Mucosa of rectum (tissue), 2 donors: ENCODE measurements at regions not wholly inside any gene's neighbourhood (a gene's known extent, or its start where the extent isn't known, plus 50 kb on each side); places are given as distances from the start of the nearest gene placed in this dataset.

Source experiments
- H3K27ac ChIP-seq, 2 donors: one replicate each; pipeline ENCODE4 v1.7.0; 2013; ENCODE audit warnings: inconsistent platforms in 2 of 2, low read depth in 2 of 2, low read length in 2 of 2
- H3K27me3 ChIP-seq, 2 donors: one replicate each; pipeline ENCODE4 v1.7.0; 2013; ENCODE audit warnings: low read length in 2 of 2; ENCODE audit not compliant: control insufficient read depth in 2 of 2, insufficient read depth in 2 of 2
- H3K36me3 ChIP-seq, 2 donors: one replicate each; pipeline ENCODE4 v1.7.0; 2013; ENCODE audit warnings: low read length in 2 of 2; ENCODE audit not compliant: control insufficient read depth in 2 of 2, insufficient read depth in 2 of 2
- H3K4me1 ChIP-seq, 2 donors: one replicate each; pipeline ENCODE4 v1.7.0; 2013; ENCODE audit warnings: low read length in 2 of 2, mild to moderate bottlenecking in 1 of 2; ENCODE audit not compliant: control insufficient read depth in 2 of 2, insufficient read depth in 2 of 2
- H3K4me3 ChIP-seq, 2 donors: one replicate each; pipeline ENCODE4 v1.7.0; 2013; ENCODE audit warnings: low read length in 2 of 2
- H3K9ac ChIP-seq, 2 donors: one replicate each; pipeline ENCODE4 v1.7.0; 2013; ENCODE audit warnings: low read length in 2 of 2, low read depth in 1 of 2, mild to moderate bottlenecking in 1 of 2
- H3K9me3 ChIP-seq, 2 donors: one replicate each; pipeline ENCODE4 v1.7.0; 2013; ENCODE audit warnings: low read length in 2 of 2; ENCODE audit not compliant: control insufficient read depth in 2 of 2
- donor health status: healthy.
- donor health status: Normal muscosa, but diverticular disease.

- H3K36me3 ChIP-seq = no peaks in the 10 kb centered on the region
- H3K4me3 ChIP-seq = no peak overlapping the region
- H3K4me1 ChIP-seq = no peaks in the 10 kb centered on the region
- peaks cover 0 to 3% of the 10 kb centered on the region in 2 donors for H3K9me3 ChIP-seq
- no peak overlapping the region for H3K27ac ChIP-seq
- H3K9ac ChIP-seq = no peak overlapping the region
- H3K27me3 ChIP-seq = peaks cover 0 to 3% of the 10 kb centered on the region in 2 donors
Measured at GRCh38 chr16:85187447-85187846, 75.2 kb upstream of the CIBAR2 start.

DNA sequence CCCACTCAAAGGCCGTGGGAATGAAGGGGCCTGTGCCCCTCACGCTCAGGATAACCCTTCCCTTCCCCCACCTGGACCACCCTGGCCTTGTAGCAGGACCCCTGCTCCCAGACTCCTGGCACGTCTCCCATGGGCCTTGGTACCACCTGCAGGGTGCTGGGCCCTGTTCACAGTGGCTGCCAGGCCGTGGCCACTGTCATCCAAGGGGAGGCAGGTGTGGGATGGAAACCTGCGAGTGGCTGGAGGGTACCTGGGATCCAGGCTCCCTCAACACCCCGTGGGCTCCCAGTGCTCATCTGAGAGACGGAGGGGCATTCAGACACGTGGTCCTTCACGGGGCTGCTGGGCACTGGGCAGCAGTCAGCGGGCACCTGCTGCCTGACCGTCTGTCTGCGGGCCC, 75.6 kb upstream of the CIBAR2 start:
- Histone ChIP-seq H3K27me3 (peaks cover 0 to under 1% of the 10 kb centered on the region in 2 donors), H3K4me3 (no peak overlapping the region), H3K36me3 (no peaks in the 10 kb centered on the region), H3K4me1 (no peaks in the 10 kb centered on the region), H3K9ac (no peak overlapping the region), H3K9me3 (peaks cover 0 to 3% of the 10 kb centered on the region in 2 donors), H3K27ac (no peak overlapping the region)

DNA sequence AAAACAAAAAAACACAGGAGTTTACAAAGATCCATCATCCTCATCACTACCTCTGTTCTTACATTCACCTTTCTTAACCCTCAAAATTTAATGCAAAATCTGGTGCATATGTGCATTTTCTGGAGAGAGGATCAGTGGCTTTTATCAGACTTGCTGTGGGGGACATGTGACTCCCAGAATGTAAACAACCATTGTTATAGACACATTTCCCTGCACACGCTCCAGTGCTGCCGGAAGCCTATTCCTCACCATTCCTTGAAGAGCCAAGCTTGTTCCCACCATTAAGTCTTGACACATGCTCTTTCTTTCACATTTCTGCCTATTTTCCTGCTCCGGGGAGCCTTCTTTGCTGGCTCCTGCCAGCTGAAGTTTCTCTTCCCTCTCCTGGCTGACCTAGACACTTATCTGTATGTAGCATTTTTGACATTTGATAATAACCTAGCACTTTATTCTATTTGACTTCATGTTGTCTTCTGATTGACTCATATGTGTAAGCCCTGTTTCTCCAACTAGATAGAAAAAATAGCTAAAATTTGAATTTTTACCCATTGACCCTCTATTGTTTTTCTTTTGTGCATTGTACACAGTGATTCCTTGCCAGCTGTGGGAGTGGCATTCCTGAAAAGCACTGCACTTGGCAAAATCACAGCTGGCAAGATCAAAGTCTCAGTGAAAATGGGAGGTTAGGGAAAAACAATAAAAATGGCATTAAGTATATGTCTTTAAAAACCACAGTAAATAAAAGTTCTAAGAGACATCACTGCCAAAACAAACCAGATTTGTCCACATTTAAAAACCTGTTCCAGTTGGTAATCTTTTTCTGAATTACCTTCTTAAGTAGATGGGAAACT, 76.8 kb upstream of the CIBAR2 start:
- no peak overlapping the region for H3K4me3 ChIP-seq
- H3K9me3 ChIP-seq = peaks cover 0 to 3% of the 10 kb centered on the region in 2 donors
- no peak overlapping the region for H3K27ac ChIP-seq
- no peaks in the 10 kb centered on the region for H3K4me1 ChIP-seq
- H3K36me3 ChIP-seq = no peaks in the 10 kb centered on the region
- no peak overlapping the region for H3K9ac ChIP-seq
- no peaks in the 10 kb centered on the region for H3K27me3 ChIP-seq

- no peaks in the 10 kb centered on the region for H3K4me1 ChIP-seq
- H3K36me3 ChIP-seq = no peaks in the 10 kb centered on the region
- no peak overlapping the region for H3K9ac ChIP-seq
- H3K27me3 ChIP-seq = no peaks in the 10 kb centered on the region
- no peak overlapping the region for H3K4me3 ChIP-seq
- no peaks in the 10 kb centered on the region for H3K9me3 ChIP-seq
- no peak overlapping the region for H3K27ac ChIP-seq
Measured at GRCh38 chr16:85190572-85190971, 78.3 kb upstream of the CIBAR2 start.

DNA sequence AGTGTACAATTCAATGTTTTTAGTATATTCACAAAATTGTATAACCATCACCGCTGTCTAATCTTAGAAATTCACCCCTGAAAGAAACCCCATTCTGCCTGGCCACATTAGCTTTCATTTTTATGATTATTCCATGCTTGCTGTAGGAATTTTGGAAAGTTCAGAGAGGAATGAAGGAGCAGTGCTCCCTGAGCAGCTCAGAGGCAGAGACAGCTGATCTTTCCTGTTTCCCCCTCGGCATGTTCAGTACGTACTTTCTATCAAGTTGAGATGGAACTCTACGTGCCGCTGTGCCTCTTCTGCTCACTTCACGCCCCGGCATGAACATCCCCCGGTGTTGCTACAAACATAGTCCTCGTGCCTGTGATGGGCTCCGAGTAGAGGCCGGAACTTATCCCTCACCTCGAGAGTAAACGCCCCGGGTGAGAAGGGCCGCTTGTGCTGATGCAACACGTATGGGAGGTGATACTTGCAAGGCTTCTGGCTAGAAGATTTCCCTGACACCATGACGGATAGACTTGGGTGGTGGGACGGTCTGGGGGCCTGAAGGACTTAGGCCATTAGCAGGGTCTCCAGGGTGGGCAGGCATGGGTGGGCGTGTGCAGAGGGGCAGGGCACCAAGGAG, 79.2 kb upstream of the CIBAR2 start:
- Histone ChIP-seq H3K9me3 (no peaks in the 10 kb centered on the region), H3K4me3 (no peak overlapping the region), H3K9ac (no peak overlapping the region), H3K4me1 (no peaks in the 10 kb centered on the region), H3K27ac (no peak overlapping the region), H3K27me3 (no peaks in the 10 kb centered on the region), H3K36me3 (no peaks in the 10 kb centered on the region)

DNA sequence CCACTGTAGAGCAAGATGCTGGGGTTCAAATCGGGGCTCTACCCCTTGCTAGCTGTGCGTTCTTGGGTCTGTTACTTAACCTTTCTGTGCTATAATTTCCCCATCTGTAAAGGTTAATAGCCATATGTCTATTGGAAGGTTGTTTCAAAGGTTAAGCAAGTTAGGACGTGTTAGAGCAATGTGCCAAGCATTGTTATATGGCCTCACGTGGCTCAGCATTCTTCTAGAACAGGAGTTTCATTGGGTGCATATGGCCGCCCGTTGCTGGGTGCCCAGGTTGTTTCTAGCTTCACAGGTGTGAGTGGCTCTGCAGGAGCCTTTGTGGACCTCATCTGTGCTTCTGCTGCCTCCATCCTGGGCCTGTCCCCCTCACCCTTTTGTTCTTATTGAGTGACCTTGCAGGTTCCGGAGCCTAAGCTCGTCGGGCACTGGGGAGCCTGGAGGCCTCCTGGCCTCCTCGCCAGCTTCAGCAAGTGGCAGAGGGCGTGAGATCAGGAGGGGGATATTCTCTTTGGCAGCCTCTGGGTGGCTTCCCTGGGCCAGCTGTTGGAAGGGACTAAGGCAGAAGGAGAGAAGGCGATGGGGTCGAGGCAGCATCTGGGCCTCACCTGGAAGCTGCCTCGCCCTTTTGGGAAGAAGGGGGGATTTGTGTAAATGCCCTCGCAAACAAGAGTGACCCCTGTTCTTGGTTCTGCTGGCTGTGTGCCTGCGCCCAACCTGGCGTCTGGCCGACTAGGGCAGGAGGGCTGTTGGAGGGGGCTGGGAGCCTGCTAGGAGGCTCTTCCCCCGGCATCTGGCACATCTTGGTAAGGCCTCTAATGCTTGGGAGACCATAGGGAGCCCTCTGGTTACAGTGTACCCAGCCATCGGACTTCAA, 80.2 kb upstream of the CIBAR2 start:
- Histone ChIP-seq H3K4me1 (peaks cover 0 to 6% of the 10 kb centered on the region in 2 donors), H3K9me3 (no peaks in the 10 kb centered on the region), H3K27me3 (no peaks in the 10 kb centered on the region), H3K36me3 (no peaks in the 10 kb centered on the region), H3K27ac (no peak overlapping the region), H3K9ac (no peak overlapping the region), H3K4me3 (no peak overlapping the region)

DNA sequence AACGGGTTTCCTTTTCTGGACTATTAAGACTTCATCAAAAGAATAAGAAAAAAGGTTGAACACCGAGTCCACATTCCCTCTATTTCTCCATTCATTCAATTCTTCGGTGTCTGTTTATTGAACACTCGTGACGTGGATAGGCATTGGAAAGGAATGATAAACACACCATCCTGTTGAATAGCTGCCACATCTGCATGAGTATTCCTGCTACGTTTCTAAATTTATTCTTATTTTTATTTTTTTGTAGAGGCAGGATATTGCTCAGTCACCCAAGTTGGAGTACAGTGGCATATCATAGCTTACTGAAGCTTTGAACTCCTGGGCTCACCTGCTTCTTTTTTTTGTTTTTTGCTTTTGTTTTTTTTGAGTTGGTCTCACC, 80.8 kb upstream of the CIBAR2 start:
- H3K4me1 ChIP-seq = peaks cover 2 to 7% of the 10 kb centered on the region in 2 donors
- H3K27ac ChIP-seq = no peak overlapping the region
- H3K27me3 ChIP-seq = no peaks in the 10 kb centered on the region
- H3K4me3 ChIP-seq = no peak overlapping the region
- H3K9me3 ChIP-seq = no peaks in the 10 kb centered on the region
- H3K9ac ChIP-seq = no peak overlapping the region
- no peaks in the 10 kb centered on the region for H3K36me3 ChIP-seq

DNA sequence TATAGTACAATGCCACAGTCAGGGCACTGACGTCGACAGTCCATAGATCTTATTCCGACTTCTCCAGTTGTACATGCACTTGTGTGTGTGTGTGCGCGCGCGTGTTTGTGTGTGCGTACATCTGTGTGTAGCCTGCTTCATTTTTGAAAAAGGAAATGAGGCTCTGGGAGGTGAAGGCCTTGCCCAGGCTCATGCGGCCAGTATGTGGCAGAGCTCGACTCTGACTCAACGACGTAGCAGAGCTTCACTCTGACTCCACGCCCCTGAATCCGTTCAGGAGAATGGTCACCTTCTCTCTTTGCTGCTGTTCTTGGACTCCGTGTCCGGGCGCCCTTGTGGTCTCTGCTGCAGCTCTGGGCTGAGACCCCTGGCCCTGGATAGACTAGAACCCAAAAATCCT, 81.6 kb upstream of the CIBAR2 start:
- no peaks in the 10 kb centered on the region for H3K9me3 ChIP-seq
- no peak overlapping the region for H3K27ac ChIP-seq
- H3K4me1 ChIP-seq = peaks cover 4 to 7% of the 10 kb centered on the region in 2 donors

DNA sequence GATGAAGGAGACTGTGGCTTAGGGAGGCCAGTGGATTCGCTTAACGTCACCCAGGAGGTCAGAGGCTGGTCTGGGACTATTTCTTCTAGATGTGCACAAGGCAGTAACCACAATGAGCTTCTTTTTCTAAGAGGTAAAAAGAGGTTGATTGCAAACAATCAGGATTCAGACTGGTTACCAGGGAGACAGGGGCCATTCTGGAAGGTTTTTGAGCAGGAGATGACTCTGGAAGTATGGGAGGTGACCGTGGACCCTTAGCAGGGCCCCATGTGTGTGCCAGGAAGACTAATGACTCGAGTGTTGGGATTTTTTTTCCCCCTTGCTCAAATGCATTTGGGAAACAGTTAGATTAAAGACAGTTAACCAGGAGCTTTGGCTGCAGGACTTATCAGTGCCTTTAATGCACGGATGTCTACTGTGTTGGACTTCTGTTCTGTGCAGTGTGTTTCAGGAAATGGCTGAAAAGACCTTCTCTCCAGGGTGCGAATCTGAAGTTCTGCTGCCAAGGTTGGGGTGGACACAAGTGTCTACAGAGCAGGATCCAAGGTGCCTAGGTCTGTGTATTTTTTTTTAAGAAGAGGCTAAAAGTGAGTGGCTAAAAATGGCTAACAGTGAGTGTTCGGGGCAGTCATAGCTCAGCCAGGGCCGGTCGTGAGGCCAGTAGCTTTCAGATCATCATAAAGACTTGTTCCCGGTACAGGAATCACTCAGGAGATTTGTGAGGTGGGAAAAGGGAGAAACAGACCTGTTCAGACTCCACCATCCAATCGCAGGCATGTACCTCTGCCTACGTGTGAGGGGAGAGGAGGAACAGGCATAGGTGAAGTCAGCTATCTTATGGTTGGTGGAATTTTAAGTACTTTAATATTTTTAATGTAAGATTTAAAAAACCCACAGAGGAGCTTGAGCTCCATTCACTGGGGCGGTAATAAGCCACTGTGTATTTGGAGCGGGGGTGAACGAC, 82.3 kb upstream of the CIBAR2 start:
- H3K9me3 ChIP-seq = no peaks in the 10 kb centered on the region
- H3K9ac ChIP-seq = no peak overlapping the region
- no peak overlapping the region for H3K4me3 ChIP-seq
- H3K36me3 ChIP-seq = no peaks in the 10 kb centered on the region
- H3K4me1 ChIP-seq = peaks cover 4 to 7% of the 10 kb centered on the region in 2 donors
- H3K27me3 ChIP-seq = no peaks in the 10 kb centered on the region
- no peak overlapping the region for H3K27ac ChIP-seq

More for the DNA sequence above, 81.6 kb upstream of the CIBAR2 start:
- no peaks in the 10 kb centered on the region for H3K27me3 ChIP-seq
- H3K4me3 ChIP-seq = no peak overlapping the region
- H3K9ac ChIP-seq = no peak overlapping the region
- H3K36me3 ChIP-seq = no peaks in the 10 kb centered on the region
